ENCODE measurements at regions not wholly inside any gene's neighbourhood (a gene's known extent, or its start where the extent isn't known, plus 50 kb on each side); places are given as distances from the start of the nearest gene placed in this dataset.

DNA sequence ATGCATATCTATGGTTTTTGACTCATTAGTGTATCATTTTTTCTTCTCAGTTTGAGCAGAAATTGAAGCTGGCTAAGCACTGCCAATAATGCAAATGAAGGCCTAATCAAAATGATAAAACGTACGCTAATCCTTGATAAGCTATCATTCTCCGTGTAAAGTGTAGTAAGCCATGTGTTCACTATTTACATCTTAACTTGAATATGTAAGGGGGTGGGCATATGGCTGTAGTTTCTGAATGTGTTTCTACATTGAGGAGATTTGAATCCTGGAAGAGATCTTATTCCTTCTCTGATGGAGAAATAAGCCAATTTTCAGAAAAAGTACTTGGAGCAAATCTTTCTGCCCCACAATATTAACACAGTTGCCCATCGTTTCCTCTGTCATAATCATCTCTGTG is 351.8 kb upstream of the ANO3 start:
- no peak for DNase-seq (ENCODE audit: low spot score)

GRCh38 chr11:25981998-25982397 is 349.9 kb upstream of the ANO3 start:
- peak; percentile 63 for DNase-seq (ENCODE audit: low spot score)

DNA sequence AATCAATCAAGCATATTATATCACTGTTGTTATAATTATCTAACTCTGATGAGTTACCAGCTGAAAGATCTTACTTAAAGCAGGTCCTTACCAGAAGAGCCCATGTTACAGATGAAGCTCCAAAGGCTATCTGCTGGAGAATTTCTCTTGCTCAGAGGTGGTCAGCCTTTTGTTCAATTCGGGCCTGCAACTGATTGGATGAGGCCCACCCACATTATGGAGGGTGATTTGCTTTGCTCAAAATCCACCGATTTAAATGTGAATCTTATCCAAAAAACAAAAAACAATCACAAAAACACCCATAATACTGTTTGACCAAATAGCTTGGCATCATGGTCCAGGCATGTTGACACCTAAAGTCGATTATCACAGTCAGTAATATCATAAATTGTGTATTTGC is 348.6 kb upstream of the ANO3 start:
- DNase-seq (ENCODE audit: low spot score), result no peak

DNA sequence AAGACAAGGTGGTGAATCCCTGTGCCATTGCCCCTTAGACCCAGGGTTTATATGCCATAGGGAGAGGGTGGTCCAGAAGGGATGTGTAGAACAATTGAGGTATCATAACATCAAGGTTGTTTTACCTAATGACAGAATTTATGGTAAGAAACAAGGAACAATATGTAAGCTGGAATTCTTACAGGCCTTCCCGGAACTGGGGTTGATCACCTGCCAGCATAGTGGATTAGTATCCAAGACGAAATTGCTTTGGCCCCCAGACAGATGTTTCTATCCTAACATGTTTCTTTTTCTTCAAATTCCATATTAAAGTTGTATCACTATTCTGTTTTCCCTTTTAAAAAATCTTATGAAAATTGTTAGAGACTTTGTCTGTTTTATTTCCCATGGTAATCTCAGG is 343.8 kb upstream of the ANO3 start:
- no peak for DNase-seq (ENCODE audit: low spot score)

DNA sequence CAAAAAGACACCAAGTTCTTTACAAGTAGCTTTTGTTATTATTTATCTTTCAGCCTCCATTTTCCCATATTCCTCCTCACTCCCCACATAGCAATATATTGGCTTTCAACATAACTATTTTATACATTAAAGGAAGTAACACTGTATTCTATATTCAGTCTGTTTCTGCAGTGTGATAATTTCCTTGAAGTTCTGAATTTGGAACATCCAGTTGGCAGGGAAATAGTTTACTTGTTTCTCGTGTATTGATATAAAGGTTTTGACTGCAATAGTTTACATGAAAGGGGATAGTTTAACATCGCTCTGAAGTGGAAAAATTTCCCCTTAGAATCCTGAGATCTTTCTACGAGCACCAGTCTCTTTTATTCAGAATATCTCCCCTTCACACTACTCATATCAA is 341.5 kb upstream of the ANO3 start:
- no peak for DNase-seq (ENCODE audit: low spot score)

DNA sequence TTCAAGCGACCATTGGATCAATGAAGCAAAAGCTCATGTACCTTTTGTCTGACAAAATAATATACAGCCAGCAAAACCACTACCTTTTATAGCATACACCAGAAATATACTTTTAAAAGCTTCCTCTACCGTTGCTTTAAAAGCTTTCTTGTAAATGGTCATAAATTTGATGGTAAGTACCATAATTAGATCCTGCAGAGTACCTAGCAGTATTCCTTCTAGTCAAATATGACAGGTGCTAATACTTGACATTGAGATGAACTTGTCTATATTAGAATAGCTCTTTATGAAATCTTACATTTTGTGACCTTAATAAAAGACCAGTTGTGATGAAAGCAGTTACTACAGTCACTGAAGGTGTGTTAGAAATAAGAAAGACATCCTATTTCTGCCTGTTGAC is 340.5 kb upstream of the ANO3 start:
- no peak for DNase-seq (ENCODE audit: low spot score)

DNA sequence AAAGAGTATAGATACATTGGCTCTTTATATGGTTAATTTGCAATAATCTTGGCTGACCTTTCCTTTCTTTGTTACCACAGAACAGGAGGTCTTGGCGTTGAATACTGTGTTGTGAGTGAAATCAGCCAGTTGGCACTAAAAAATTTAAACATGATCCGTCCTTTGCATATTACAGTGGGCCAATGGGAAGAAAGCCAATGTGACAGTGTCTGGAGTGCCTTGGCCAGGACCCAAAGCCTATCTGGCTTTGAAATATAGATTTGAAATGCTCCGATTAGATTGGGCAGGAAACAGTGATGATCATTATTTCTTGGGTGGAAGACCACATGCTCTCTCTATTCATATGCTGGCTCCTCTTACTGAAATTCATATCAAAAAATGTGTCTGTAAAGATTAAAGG is 339.6 kb upstream of the ANO3 start:
- peak; percentile 41 for DNase-seq (ENCODE audit: low spot score)

GRCh38 chr11:25993016-25993415 is 338.9 kb upstream of the ANO3 start:
- no peak for DNase-seq (ENCODE audit: low spot score)

DNA sequence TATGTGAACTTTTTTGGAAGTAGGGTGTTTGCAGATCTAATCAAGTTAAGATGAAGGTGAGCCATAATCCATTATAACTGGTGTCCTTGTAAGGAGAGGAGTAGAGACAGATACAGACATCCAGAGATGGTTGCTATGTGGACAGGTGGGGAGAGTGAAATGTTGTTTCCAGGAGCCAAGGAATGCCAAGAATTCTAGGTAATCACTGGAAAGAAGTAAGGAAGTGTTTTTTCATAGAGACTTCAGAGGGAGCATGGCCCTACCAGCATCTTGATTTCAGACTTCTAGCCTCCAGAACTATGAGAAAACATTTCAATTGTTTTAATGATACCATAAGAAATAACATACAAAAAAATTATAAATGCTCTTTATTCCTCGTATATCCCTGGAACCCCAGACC is 320.5 kb upstream of the ANO3 start:
- DNase-seq (ENCODE audit: low spot score), result no peak

DNA sequence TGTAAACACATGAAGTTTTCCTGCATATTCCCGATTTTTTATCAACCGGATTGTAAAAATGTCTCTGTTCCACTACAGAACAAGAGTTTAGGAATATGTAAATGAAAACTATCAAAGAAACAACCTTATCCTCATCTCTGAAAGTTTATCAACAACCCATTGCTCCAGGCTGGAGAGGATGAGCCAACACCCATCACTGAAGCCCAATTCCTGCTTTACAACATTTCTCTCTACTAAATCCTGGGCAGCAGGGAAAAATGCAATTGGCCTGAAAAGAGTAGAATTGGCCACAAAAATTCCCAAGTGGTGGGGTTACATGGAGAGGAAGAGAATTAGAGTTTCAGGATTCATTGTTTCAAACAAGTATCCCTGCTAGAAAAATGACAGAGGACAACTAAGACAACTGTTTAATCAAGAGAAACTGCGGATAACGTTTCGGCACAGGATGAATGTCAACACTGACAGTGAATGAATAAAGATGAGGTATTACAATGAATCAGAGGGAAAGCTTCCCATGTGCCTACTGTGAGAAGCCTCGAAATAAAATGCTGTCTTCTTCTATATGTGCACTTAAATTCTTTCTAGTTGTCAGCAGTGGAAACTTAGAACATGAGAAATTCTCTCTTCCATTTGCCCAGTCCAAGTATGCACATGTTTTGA is 317.3 kb upstream of the ANO3 start:
- DNase-seq (ENCODE audit: low spot score), result no peak

DNA sequence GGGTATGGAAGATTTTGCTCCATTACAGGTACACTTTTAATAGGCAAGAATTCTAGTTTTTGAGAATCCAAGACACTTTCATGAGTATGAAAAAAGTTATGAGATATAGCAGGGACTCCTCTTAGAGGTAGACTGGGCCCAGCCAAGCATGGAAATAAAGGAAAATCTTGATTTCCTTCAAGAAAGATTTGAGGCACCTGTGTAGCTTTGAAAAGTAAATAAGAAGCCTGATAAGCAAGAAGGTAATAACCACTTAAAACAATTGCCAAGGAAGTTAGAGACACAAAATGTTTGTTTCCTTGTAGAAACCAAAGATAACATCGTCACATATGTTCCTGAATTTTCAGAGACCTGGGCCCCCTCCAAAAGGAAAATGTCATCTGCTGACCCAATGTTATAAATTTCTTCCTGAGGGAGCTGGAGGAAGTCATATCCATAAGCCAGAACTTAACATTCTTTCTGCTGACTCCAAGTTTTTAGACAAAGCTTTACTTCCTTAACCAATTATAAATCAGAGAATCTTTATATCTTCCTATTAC is 314.5 kb upstream of the ANO3 start:
- DNase-seq (ENCODE audit: low spot score), result peak; percentile 51

- no peak for DNase-seq (ENCODE audit: low spot score)
Measured at GRCh38 chr11:26017903-26018302, 314.0 kb upstream of the ANO3 start.

GRCh38 chr11:26018336-26018735 is 313.6 kb upstream of the ANO3 start:
- DNase-seq (ENCODE audit: low spot score), result no peak

DNA sequence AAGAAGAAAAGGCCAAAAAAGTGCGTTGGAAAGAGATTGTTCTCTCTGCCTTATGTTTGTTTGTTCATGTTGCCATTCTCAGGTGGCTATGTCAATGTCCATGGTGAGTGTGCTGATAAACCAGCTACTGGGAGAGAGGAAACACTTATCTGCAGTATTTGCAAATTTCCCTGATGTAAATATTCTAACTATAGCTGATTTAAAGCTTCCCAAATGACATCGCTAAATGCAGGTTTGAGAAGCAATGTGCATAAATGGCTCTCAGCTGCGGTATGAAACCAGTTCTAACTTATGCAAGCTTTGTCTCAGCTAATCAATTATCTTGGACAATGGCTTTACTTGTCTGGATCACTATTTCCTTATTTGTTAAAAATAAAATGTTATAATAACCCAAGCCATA is 312.5 kb upstream of the ANO3 start:
- DNase-seq (ENCODE audit: low spot score), result no peak

GRCh38 chr11:26021017-26021416 is 310.9 kb upstream of the ANO3 start:
- DNase-seq (ENCODE audit: low spot score), result no peak

DNA sequence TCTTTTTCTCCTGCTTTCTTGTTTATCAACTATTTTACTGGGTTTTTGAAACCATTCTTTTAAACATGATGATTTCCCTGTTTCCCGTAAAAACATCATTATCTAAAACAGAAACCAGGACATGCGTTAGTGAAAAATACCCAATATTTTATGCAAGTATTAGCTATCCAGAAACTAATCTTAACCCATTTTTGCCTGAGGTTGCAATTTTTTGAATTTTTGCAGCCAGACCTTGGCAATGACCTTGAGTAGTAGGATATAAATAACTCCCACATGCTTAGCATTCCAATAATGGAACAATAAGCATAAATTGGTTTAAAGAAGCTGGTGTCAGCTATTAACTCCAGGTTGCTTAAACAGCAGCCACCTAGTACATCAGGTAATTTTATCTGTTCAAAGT is 308.9 kb upstream of the ANO3 start:
- DNase-seq (ENCODE audit: low spot score), result no peak

- no peak for DNase-seq (ENCODE audit: low spot score)
Measured at GRCh38 chr11:26025676-26026075, 306.3 kb upstream of the ANO3 start.

- DNase-seq (ENCODE audit: low spot score), result no peak
Measured at GRCh38 chr11:26026078-26026477, 305.9 kb upstream of the ANO3 start.

GRCh38 chr11:26027887-26028286 is 304.0 kb upstream of the ANO3 start:
- no peak for DNase-seq (ENCODE audit: low spot score)

DNA sequence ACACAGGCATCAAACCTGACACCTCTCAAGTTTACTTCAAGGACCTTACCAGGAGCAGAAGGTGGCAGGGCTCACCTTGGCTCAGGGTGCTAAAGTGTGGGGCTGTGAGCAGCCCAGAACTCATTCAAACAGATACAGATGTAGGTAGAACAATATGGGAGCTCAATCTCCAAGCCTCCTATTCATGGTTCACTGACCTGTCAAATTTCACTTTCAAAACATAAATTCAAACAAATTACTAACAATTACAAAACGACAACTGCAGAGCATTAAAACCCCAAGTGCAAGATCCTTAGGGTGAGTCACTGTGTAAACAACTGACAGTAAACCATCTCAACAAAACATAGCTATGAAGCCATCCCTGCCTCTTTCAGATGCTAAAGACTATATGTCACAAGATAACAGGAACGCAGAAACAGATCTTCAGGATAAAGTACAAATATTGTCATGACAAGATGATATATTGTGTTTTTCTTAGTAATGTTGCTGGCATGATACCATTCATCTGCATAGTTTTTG is 303.5 kb upstream of the ANO3 start:
- no peak for DNase-seq (ENCODE audit: low spot score)

GRCh38 chr11:26030399-26030798 is 301.5 kb upstream of the ANO3 start:
- no peak for DNase-seq (ENCODE audit: low spot score)

DNA sequence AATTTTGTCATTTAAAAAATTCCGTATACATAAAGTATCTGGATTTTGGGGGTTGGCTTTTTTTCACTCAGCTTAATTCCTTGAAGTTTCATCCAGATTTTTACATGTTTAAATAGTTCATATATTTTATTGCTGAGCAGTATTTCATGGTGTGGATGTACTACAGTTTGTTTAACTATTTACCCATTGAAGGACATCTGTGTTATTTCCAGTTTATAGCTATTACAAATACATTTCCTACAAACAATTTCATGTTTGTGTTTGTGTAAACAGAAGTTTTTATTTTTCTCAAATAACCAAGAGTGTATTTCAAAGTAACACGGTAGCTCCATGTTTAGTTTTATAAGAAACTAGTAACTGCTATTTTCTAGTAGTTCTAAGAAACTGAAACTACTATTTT is 299.7 kb upstream of the ANO3 start:
- DNase-seq (ENCODE audit: low spot score), result no peak

DNA sequence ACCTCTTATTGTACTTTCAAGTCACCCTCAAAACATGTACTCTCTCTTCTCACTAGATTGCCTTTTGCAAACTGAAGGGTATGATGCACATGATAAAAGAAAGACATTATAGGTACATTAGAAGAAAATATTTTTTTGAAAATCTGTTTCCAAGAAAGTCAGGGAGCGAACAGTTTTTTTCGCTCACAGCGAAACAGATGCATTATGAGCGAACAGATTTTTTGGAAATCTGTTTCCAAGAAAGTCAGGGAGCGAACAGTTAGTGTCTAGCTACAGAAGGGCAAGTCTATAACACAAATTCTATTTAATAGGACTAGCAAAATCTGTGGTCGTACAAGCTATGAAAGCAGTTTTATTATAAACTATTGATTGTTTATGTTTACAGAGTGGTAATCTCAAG is 296.2 kb upstream of the ANO3 start:
- DNase-seq (ENCODE audit: low spot score), result no peak

GRCh38 chr11:26037716-26038115 is 294.2 kb upstream of the ANO3 start:
- no peak for DNase-seq (ENCODE audit: low spot score)
